ENCODE measurements at regions not wholly inside any gene's neighbourhood (a gene's known extent, or its start where the extent isn't known, plus 50 kb on each side); places are given as distances from the start of the nearest gene placed in this dataset.

DNA sequence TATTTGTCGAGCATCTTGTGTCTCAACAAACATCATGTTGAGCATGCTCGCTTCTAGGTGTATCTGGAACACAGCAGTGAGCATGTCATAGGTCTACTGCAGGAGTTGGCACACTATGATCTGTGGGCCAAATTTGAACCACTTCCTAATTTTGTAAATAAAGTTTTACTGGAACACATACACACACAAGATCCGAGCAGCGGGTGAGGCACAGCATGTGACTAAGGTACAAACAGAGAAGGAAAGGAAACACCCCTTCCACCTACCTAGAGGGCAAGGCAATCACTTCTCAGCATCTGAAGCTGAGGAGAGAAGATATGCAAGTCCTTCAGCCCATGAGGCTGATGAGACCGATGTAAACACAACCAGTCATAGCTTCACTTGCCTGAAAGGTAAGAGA, 200.4 kb downstream of the MED10 start:
- Histone ChIP-seq H3K27me3 (ENCODE audit: insufficient read depth, low read depth, severe bottlenecking) (peaks cover 83% of the 10 kb centered on the region), H3K9me3 (ENCODE audit: severe bottlenecking) (peaks cover 3% of the 10 kb centered on the region), H3K27ac (no peak overlapping the region), H3K4me3 (ENCODE audit: low read depth, low read length) (no peak overlapping the region), H3K36me3 (no peaks in the 10 kb centered on the region)
- TF ChIP-seq CTCF (IDR thresholded peaks at IDR 0.05; ENCODE audit: low read depth, low read length) = no peak
- no peak for DNase-seq

GRCh38 chr5:6176102-6176693, 202.1 kb downstream of the MED10 start:
- Histone ChIP-seq H3K4me3 (ENCODE audit: low read depth, low read length) (no peak overlapping the region), H3K27ac (no peak overlapping the region), H3K27me3 (ENCODE audit: insufficient read depth, low read depth, severe bottlenecking) (peaks cover 74% of the 10 kb centered on the region), H3K9me3 (ENCODE audit: severe bottlenecking) (no peaks in the 10 kb centered on the region), H3K36me3 (no peaks in the 10 kb centered on the region)
- no peak for TF ChIP-seq CTCF (IDR thresholded peaks at IDR 0.05; ENCODE audit: low read depth, low read length)
- no peak for DNase-seq

DNA sequence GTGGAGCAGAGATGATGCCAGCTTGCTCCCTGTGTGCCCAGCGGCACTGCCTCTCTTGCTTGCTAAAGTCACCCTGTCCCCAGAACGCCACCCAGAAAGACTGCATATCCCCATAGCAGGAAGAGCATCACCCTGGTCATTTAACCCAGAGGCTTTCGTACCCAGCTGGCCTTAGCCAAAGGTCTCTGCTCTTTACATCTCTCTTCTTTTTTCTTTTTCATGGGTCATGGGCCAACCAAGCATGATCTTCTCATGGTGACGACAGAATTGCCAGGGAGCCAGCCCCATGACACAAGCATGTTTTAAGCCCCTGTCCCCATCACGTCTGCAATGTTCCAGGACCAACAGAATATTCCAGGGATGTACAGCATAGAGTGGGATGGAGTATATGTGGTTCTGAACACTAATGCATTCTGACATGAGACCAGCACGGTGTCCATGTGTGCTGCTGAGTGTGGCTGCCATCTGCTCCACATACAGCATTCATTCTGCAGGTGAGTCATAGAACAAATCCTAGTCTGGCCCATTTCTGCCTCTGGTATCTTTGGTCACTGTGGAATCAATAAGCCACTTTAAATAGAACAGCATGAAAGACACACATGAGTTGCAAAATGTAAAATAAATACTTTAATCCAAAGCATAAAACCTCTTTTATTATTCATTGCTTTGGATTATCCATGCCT, 203.0 kb downstream of the MED10 start:
- DNase-seq = no peak
- no peaks in the 10 kb centered on the region for H3K9me3 ChIP-seq (ENCODE audit: severe bottlenecking)

DNA sequence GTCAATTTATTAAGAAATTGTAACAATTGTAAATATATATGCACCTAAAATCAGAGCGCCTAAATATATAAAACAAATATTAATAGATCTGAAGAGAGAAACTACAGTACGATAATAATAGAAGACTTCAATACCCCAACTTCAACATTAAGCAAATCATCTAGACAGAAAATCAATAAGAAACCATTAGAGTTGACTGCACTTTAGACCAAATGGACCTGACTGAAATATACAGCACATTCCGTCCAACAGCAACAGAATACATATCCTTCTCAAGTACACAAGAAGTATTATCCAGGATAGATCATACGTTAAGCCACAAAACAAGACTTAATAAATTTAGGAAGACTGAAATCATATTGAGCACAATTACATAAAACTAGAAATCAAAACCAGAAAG, 208.7 kb downstream of the MED10 start:
- TF ChIP-seq CTCF (IDR thresholded peaks at IDR 0.05; ENCODE audit: low read depth, low read length) = no peak
- H3K27me3 ChIP-seq (ENCODE audit: insufficient read depth, low read depth, severe bottlenecking) = peaks cover 57% of the 10 kb centered on the region
- H3K27ac ChIP-seq = no peak overlapping the region

More for the DNA sequence above, 203.0 kb downstream of the MED10 start:
- no peak overlapping the region for H3K4me3 ChIP-seq (ENCODE audit: low read depth, low read length)
- no peaks in the 10 kb centered on the region for H3K36me3 ChIP-seq
- no peak overlapping the region for H3K27ac ChIP-seq
- peaks cover 73% of the 10 kb centered on the region for H3K27me3 ChIP-seq (ENCODE audit: insufficient read depth, low read depth, severe bottlenecking)
- no peak for TF ChIP-seq CTCF (IDR thresholded peaks at IDR 0.05; ENCODE audit: low read depth, low read length)

DNA sequence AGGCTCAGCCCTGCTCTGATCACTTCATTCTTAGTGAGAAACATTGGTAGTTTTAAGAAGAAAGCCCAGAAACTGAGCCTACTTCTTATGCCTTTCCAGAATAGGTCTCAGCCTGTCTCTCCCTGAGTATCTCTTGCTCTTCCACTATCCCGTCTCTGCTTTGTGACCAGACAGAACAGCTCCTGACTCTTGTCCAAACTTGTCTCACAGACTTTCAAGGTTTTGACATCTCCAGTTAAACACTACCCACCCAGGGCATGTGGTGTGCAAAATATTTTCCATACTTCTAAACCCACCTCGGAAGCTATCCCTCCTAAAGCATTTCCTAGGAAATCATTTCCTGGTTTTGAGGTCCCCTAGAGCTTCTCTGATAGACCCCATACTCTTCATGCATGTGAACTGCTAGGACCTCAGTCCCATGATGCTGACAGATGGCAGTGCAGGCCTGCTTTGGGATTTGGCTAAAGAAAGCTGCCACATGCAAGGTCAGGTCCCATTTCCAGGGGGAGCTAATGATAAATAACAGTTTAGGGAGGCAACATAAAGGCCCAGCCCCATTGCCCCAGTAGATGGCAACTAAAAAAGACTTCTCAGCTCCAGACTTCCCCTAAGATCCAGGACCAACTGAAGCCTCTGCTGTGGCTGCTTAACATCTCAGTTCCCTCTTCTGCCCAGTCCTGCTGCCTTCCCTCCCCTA, 211.5 kb downstream of the MED10 start:
- peaks cover 2% of the 10 kb centered on the region for H3K9me3 ChIP-seq (ENCODE audit: severe bottlenecking)
- no peaks in the 10 kb centered on the region for H3K36me3 ChIP-seq
- no peak overlapping the region for H3K27ac ChIP-seq
- peaks cover 69% of the 10 kb centered on the region for H3K27me3 ChIP-seq (ENCODE audit: insufficient read depth, low read depth, severe bottlenecking)
- no peak overlapping the region for H3K4me3 ChIP-seq (ENCODE audit: low read depth, low read length)
- no peak for DNase-seq
- TF ChIP-seq CTCF (IDR thresholded peaks at IDR 0.05; ENCODE audit: low read depth, low read length) = no peak

More for the DNA sequence above, 208.7 kb downstream of the MED10 start:
- Histone ChIP-seq H3K36me3 (no peaks in the 10 kb centered on the region), H3K9me3 (ENCODE audit: severe bottlenecking) (no peaks in the 10 kb centered on the region), H3K4me3 (ENCODE audit: low read depth, low read length) (no peak overlapping the region)
- no peak for DNase-seq
